ENCODE measurements at regions not wholly inside any gene's neighbourhood (a gene's known extent, or its start where the extent isn't known, plus 50 kb on each side); places are given as distances from the start of the nearest gene placed in this dataset.
"Not testable (repeated sequence)": the region's sequence is repeated elsewhere in the genome, so short reads cannot be mapped to it uniquely, and the experiment has no call there.

DNA sequence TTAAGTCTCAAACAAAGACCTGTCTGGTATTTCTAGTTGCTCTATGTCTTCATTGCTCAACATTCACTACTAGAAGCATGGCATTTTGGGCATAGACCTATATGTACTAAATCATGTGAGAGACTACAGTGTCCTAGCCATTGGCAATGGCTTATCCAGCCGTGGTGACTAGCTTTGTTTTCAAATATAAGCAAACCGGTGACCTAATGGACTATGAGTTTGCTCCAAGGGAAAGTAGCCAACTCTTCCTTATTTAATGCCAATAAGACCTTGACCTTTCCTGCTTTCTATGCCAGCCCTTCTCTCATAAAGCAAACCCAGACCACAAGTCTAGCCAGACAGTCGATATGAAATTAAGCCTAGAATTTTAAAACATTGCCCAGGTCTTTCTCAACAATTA is 113.7 kb upstream of the CREB1 start:
- DNase-seq, result no peak

DNA sequence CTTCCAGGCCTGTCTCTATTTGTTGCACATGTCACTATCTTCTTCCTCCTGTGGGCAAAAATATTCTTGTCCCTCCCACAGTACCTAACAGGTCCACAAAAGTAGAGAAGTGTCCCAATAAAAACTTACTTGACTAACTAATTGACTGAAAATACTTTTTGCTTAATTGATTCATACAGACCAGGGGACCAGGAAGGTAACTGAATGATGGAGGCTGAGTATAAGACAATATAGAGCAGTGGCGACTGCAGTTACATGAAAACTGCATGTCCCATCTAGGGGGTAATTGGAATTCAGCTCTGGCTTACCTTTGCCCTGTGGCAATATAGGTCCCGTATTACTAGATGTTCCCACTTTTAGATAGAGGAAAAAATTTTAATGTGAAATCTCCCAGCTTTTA is 112.9 kb upstream of the CREB1 start:
- no peak for DNase-seq

DNA sequence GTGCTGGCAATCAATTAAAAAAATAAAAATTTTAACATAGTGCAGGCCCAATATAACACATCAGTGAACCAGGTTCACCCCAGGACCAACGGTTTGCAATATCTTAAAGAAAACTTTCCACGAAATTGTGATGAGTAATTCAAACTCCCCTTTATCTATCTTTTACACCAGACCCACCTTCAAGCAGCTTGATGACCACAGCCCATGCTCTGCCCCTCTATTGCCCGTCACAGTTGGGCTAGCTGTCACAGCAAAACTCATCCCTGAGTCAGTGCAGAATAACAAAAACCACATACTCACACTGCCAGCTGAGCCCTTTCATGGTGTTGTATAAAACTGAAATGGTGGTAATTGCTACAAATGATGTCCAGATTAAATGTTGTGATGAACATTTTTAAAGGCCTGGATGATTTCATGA is 112.5 kb upstream of the CREB1 start:
- no peak for DNase-seq

DNA sequence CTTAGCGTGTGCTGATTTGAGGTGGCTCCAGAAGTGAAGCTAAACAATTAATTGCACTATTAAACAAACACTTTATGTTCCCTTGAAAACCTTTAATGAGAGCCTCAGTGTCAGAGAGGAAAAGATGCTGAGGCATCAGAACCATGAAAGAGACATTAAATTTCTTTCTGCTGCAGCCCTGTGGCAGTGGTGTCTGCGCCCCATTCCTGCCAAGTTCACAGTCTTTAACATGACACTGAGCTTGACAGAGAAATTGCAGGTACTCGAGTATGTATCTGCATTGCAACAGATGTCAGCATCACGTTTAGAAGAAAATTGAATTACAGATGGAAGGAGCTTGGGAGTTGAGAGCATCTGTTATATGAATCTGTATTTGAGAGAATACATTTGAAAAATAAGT is 111.3 kb upstream of the CREB1 start:
- DNase-seq, result no peak

DNA sequence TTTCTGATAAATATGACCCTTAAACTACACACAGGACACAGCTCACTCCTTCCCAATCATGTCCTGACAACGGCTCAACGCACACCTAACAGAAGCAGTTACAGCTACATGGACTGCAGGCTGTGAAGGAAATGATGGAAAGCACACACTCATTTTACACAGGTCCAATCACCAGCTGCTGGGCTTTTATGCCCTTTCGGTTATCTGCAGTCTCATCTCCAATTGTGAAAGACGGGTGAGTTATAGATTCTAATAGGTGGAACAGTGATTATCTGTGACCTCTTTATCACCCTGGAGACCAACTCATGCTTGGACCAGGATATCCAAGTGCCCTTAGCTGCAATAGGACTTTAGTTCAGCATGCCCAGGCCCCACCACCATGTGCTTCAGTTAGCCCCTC is 110.4 kb upstream of the CREB1 start:
- DNase-seq, result no peak

DNA sequence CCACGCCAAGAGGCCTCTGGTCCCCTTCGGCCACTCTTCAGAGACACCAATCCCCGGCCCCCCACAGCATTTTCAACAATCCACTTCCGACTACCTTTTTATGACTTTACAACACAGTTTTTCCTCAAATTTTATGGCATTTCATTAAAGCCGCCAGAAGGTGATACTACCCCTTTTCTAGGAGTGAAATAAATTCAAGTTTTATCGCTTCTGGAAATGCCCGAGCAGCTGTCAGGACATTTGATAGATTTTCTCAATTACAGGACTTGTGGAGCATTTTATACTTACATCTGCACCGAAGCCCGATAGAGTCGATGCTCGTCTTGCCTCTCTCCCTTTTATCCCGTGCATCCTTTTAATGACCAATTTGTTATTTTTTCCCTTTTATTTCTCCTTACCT is 108.1 kb upstream of the CREB1 start:
- no peak for DNase-seq

DNA sequence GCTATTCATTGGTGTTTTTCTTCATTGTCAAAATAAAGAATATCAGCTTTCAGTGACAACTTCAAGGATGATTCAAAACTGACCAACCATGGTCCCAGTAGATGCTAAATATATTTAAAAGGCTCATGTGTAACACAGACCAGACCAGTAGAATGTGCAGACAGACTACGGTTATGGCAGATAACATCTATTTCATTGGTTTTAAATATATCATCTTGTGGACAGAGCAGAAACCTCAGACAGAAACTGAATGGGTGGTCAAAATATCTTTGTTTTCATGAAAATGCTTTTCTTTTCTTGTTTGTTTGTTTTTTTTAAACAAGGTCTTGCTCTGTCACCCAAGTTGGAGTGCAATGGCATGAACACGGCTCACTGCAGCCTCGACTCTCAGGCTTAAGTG is 107.4 kb upstream of the CREB1 start:
- no peak for DNase-seq

DNA sequence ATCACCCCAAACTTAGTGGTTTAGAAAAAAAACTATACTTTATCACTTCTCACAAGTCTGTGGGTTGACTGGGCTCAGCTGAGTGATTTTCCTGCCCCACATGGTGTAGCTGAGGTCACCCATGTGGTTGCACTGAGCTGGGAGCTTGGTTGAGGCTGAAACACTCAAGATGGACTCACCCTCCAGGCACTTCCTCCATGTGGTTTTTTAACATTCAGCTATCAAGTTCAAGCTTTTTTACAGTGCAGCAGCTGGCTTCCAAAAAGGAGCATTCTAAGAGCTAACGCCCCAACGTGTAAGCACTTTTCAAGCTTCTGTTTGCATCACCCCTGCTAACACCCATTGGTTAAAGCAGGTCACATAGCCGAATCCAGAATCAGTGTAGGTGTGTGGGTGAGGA is 105.9 kb upstream of the CREB1 start:
- peak; percentile 26 for DNase-seq

DNA sequence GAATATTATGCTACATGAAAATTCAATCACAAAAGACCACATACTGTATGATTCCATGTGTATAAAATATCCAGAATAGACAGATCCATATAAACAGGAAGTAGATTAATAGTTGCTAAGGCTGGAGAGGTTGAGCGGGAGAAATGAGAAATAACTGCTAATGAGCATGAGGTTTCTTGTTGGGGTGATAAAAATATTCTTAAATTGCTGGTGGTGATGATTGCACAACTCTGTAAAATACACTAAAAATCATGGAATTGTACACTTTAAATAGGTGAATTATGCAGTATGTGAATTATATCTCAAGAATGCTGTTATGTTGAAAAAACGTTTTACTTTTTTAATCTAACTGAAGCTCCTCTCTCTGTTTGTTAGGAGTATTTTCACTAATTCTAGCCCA is 101.8 kb upstream of the CREB1 start:
- DNase-seq, result no peak

DNA sequence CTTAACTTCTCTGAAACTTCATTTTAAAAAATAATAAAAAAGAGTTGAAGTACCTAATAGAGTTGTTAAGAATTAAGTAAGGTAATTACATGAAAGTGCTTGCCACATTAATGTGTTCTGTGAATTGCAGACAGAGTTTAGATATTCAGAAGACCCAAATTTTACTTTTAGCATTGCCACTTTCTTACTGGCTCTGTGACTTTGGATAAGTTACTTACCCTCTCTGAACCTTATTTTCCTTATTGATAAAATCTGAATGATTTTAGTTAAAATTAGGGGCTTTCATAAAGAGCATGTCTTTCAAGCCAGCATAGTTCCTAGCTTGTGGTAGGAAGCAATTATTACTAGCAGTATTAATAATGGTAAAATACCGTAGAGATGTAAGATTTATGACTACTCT is 101.2 kb upstream of the CREB1 start:
- no peak for DNase-seq

DNA sequence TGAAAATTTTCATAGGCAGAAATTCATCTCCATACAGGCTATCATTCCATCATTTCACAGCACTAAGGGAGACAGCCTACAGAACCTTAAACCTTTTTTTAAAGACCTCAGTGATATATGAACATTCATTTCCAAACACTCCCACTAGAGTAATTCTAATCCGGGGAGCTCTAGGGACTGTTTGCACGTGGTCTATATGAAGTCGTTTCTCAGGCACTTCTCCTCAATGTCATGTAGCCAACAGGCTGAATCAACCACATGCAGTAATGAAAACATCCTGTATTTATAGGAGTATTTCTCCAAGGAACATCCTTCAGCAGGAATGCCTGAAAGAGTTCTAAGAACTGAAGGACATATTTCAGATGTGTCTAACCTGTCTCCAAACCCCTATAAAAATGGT is 97.3 kb upstream of the CREB1 start:
- no peak for DNase-seq

DNA sequence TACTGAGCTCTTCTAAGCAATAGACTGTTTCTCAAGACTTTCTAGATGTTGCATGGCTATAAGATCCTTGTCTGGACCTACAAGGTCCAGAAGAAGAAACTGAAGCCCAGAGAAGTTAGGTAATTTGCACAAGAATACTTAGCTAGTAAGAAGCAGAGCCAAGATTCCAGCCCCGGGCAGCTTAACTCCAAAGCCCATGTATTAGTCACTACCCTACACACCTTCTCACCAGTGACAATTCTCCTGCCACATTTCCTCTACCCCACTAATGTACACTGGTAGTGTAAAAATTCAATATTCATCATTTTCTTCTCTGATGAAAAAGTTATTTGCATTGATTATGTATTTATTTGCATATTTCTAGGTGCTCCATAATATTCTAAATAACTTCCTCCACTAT is 95.5 kb upstream of the CREB1 start:
- DNase-seq, result no peak

DNA sequence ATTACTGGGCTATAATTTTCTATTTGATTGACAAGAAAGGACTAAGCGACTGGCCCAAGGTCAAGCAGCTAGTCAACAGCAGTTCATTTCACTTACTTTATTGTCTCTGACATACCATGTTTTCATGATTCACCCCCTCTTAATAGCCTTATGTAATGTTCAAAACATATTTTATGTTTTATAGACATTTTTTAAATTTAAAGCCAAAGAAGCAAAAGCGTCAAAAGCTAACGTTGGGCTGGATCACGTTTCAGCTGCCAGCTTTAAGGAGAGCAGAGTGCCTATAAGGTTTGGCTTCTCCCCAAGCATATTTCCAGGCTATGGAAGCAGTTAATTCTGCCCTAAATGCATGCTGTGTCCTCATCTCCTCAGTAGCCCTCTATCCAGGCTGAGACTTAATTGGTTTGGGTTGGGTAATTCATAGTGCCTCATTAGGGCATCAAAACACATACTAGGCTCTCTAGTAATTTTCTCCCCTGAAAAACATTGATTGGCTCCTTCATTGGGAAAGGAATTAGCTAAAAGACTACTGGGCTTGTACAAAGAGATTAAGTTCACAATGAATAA is 94.8 kb upstream of the CREB1 start:
- no peak for DNase-seq

DNA sequence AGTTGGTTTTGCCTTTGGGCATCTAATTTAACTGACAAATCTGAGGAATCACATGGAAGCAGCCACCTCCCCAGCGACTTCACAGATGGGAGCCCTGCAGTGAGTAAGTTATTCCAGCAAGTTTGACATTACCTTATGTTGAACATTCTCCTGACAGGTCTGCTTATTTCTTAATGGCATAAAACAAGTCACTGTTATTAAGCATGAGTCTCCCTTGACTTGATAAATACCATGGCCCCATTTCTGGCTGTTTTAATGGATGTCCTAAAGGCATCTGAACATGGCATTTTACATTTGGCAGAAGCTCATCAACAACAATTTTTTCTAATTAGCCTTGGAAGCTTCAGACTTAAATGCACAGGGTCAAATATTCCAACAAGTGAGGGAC is 92.6 kb upstream of the CREB1 start:
- no peak for DNase-seq

DNA sequence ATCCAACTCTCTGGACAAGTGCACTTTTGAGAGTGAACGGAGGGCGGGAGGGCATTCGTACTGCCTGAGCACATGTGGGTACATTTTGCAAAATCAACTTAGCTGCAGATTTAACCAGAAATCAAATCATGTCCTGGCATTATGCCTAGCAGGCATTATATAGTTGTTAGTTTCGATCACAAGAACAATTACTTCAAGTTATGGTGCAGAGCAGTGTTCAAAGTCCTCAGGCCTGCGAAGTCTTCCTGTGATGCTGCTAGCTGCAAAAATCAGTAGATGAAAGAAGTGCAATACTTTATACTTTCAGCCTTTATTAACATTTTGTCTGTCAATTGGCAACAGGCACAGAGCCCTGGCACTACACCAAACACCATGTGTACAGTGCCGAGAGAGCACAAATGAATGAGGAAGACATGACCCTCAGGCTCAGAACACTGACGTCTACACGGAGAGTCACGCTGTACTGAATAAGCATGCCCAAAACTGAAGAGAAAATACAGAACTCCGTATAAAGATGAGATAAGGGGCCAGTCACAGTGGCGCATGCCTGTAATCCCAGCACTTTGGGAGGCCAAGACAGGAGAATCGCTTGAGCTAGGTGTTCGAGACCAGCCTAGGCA is 92.1 kb upstream of the CREB1 start:
- no peak for DNase-seq

DNA sequence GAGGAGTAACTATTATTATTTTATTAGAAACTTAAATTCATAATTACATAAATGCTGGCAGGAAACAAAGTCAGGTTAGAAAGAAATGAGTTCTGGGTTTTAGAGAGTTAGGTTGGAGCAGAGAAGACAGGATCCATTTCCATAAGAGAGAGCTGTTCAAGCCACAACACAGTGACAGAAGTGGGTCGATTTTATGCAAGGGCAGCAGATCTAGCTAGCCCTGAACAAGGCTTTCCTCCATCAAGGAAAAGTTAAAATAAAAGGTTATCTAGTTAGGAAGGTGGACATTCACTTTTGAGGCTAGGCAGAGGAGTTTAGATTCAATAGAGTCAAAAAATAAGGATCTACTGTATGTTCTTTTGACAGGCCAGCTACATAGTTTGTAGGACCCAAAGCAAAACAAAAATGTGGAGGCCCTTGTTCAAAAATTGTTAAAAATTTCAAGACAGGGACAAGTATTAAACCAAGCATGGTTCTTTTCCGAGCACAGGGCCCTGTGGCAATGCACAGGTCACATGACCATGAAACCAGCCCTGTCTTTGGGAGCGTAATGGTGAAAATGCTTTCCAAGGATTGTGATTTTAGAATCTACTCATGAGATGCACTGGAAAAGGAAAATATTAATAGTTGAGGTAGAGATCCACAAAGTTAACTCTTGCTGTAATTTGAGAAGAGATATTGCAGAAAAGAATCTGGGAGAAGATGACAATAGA is 91.2 kb upstream of the CREB1 start:
- no peak for DNase-seq

DNA sequence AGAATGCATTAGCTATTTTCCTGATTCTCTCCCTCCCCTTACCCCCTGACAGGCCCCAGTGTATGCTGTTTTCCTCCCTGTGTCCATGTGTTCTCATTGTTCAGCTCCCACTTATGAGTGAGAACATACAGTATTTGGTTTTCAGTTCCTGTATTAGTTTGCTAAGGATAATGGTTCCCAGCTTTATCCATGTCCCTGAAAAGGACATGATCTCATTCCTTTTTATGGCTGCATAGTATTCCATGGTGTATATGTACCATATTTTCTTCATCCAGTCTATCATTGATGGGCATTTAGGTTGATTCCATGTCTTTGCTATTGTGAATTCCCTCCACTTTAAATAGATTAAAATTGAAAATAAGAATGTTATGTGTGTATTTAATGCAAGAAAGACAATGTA is 89.9 kb upstream of the CREB1 start:
- DNase-seq, result not testable (repeated sequence)

DNA sequence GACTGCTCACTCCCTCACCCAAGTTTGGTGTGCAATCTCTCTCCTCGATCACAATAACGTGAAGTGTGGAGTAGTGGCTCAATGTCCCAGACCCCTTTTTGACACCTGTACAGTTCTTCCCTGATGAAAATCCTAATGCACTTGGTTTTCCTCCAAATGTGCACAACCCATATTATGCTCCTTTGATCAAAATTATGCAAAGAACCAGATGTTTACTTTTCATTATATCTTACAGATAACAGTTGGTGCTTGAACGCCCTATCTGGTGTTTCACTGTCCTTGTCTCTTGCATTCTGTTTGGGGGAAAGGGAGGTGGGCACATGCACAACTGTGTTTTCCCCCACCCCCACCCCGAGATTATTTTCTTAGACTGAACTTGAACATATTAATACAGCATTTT is 85.0 kb upstream of the CREB1 start:
- no peak for DNase-seq

DNA sequence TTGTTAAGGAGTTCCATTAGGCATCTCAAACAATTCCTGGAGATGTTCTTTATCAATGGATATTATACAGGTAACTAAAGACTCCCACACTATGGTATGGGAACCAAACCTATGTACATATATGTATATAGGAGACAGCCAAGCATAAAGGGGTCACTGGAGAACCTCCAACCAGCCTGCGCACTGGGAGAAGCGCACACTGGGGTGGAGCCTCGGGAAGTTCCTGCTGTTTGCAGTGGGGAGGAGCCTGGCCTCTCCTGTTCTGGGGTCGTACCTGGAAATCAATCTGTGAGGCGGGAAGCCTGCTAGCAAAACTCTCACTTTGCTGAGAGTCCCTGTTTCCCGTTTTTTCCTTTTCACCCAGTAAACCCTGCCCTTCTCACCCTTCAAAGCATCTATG is 83.1 kb upstream of the CREB1 start:
- no peak for DNase-seq

DNA sequence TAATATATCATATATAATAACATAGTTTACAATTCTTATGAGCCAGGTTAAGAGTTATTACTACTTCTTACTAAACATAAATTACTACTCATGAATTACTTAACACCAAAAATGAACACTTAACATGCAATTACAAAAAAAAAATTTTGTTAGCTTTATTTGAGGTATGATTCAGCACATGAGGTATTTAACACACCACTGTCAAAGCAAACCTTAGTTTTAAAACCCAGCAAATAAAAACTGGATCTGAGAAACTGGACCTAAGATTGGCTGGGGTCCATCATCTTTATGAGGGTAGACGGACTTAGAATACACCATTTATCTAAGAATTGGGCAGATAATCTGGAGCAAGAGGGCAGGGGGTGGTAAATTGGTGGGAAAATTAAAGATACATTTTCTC is 81.8 kb upstream of the CREB1 start:
- DNase-seq, result no peak

DNA sequence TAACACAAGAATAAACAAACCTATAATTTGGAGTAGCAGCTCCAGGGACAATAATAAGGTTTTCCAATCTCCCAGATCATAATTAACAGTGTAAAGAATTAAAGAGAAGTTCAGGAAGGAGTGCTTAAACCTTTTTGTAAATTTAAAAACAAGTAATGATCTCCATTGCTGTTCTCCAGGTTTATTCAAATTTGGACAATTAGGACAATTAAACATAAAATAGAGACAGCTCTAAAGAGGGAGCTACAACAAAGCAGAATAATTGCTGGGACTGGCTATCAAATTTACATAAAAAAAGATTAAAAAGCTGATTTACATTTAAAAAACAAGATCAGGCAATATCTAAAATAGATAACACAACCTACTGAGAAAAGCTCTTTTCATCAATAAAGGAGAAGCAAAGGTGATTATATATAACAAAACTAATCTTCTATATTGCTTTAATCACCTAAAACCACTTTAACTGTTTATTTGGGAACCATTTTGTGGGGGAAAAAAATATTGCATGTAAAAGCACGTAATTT is 80.1 kb upstream of the CREB1 start:
- no peak for DNase-seq

DNA sequence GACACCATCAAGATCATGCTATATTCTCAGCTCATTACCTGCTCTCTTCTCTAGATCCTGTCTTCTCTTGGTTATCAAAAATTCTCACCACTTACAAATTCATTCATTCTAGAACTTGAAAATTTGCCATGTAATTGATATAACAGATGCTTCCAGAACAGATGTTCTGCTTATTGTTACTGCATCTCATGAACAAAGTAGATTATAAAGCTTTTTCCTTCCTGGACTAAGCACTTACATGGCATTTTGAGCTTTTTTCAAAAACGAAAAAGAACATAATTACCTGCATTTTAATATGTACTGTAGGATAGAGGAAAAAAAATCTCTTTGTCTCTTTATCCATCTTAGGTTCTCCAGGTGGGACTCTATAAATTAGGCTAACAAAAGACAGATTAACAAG is 79.6 kb upstream of the CREB1 start:
- DNase-seq, result no peak

DNA sequence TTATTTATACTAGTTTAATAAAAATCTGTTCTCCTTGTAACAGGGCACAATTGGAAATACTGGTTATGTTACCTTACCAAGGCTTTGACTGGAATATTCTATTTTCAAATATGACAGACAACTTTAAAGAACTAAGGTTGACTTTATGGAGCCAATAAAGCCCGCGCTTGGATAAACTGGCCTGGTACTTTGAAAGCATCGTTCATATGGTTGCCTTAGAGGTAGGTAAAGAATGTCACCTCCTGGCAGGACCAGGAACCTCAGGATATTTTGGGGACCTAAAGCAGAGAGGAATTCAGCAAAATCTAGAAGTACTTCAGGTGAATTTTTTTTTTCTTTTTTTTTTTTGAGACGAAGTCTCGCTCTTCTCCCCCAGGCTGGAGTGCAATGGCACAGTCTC is 71.2 kb upstream of the CREB1 start:
- DNase-seq, result no peak

DNA sequence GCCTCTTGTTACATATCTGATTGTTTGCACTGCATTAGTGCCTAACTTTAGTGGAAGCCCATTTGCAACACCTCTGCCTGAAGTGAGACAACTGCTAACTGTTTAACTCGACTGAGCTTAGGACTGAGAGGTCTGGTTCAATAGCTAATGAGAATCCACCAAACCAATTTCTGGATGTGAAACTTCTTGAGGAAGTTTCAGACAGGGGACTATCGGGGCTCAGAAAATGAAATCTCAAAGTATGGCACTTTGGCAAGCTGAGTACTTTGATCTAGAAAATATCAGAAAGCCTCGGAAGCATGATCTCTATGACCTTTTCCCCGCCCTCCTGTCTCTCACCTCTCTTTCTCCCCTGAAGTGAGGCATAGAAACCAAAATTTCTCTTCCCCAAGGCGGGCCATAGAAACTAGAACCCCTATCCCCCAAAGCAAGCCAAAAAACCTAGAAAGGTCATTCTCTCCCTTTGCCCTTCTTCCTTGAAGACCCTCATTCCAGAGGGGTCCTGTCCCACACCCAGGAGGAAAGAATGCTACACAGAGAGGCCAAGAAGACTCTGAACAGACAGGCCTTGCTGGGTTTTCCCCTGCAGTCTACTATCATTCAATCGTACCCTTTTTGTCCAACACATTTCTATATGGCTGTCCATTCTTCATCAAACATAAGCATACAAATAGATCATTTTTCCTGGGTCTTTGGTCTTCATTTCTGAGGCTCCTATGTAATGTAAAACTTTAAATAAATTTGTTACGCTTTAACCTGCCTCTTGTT is 69.6 kb upstream of the CREB1 start:
- no peak for DNase-seq
